HG03575 (cell line): ENCODE measurements at regions not wholly inside any gene's neighbourhood (a gene's known extent, or its start where the extent isn't known, plus 50 kb on each side); places are given as distances from the start of the nearest gene placed in this dataset.
"Not testable (repeated sequence)": the region's sequence is repeated elsewhere in the genome, so short reads cannot be mapped to it uniquely, and the experiment has no call there.

Experiments
- ATAC-seq: cut with Tn5 transposase; IDR thresholded peaks from one replicate; pipeline ENCODE4 v1.9.1; 2021; ENCODE audit not compliant: unreplicated experiment, insufficient number of reproducible peaks, low FRiP score; ENCODE audit errors: extremely low read depth

GRCh38 chr2:185979546-185980071, 241.0 kb downstream of the FSIP2 start:
- no peak for ATAC-seq

GRCh38 chr2:185980944-185981343, 242.3 kb downstream of the FSIP2 start:
- ATAC-seq, result no peak

GRCh38 chr2:185984670-185985069, 246.1 kb downstream of the FSIP2 start:
- ATAC-seq, result no peak

- not testable (repeated sequence) for ATAC-seq
These were observed 250.3 kb downstream of the FSIP2 start for GRCh38 chr2:185988907-185989306.

GRCh38 chr2:185990861-185991525, 252.4 kb downstream of the FSIP2 start:
- no peak for ATAC-seq

- ATAC-seq, result no peak
These were observed 260.0 kb downstream of the FSIP2 start for GRCh38 chr2:185998562-185999070.

GRCh38 chr2:186009341-186009740, 270.7 kb downstream of the FSIP2 start:
- ATAC-seq, result no peak

GRCh38 chr2:186017278-186017677, 278.7 kb downstream of the FSIP2 start:
- ATAC-seq, result no peak

- no peak for ATAC-seq
These were observed 286.3 kb downstream of the FSIP2 start for GRCh38 chr2:186024921-186025320.

GRCh38 chr2:186027922-186028321, 289.3 kb downstream of the FSIP2 start:
- no peak for ATAC-seq

- no peak for ATAC-seq
These were observed 292.6 kb downstream of the FSIP2 start for GRCh38 chr2:186031229-186031628.

GRCh38 chr2:186032102-186032738, 293.6 kb downstream of the FSIP2 start:
- ATAC-seq, result no peak

- ATAC-seq, result no peak
These were observed 294.3 kb downstream of the FSIP2 start for GRCh38 chr2:186032930-186033329.

- ATAC-seq, result no peak
These were observed 294.9 kb downstream of the FSIP2 start for GRCh38 chr2:186033541-186033940.

GRCh38 chr2:186036862-186037449, 298.4 kb downstream of the FSIP2 start:
- no peak for ATAC-seq

GRCh38 chr2:186042207-186043028, 303.8 kb downstream of the FSIP2 start:
- no peak for ATAC-seq

GRCh38 chr2:186044761-186045160, 306.2 kb downstream of the FSIP2 start:
- no peak for ATAC-seq

- ATAC-seq, result no peak
These were observed 314.3 kb downstream of the FSIP2 start for GRCh38 chr2:186052930-186053329.

GRCh38 chr2:186058614-186059013, 320.0 kb downstream of the FSIP2 start:
- no peak for ATAC-seq
